Neural progenitor cell (in vitro differentiated cells): ENCODE measurements at regions not wholly inside any gene's neighbourhood (a gene's known extent, or its start where the extent isn't known, plus 50 kb on each side); places are given as distances from the start of the nearest gene placed in this dataset.

ENCODE experiments used
- EZH2 ChIP-seq: fragments of 200-600 bp; sonication (generic); IDR thresholded peaks from 2 replicates; pipeline ENCODE4 v1.6.1; 2017; ENCODE audit warnings: antibody characterized with exemption, mild to moderate bottlenecking, moderate library complexity
- EZH2phosphoT487 ChIP-seq: fragments of 200-600 bp; sonication (generic); IDR thresholded peaks from 2 replicates; pipeline ENCODE4 v1.6.1; 2017; ENCODE audit warnings: antibody characterized with exemption
- TF ChIP-seq, protein P1 (sequence below): fragments of 200-600 bp; sonication (generic); IDR thresholded peaks from 2 replicates; pipeline ENCODE4 v1.5.1; 2017; ENCODE audit warnings: antibody characterized with exemption, mild to moderate bottlenecking

DNA sequence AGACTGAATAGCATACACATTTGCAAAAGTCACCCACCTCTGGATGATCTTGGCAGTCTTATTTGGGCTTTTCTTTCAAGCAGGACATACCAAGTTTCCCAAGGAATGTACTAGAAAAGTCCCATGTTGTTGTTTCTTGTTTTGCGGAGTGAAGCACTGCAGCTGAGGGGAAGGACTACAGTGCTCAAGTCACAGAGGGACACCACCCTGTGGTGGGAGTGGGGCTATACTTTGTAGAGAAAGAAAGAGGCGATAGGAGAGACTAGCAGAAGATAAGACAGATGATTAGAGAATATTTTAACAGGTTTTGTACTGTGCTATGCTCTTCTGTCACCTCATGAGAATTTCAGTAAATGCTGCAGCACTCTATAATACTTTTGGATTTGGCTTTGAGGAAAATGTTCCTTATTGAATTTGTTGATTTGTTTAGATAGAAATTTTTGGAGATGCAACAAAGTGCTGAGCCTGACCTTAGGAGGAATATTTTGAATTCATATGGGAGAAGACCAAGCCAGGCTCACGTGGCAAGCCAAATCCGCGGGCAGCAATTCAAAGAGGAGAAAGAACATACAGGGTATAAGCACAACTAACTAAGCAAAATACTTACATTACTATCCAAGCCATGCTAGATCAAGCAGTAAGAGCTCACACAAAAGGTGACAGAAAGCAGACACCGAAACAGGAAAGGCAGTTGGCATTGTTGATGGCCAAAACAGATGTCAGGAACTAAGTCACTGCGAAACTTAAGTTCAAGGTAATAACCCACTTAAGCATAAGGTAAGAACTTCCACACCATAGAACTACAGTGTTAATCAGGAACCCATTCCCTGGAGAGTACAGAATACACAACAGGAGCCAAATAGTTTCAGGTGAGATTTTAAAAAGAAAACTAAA, 280.3 kb upstream of the INTU start:
- TF ChIP-seq, protein P1, sequence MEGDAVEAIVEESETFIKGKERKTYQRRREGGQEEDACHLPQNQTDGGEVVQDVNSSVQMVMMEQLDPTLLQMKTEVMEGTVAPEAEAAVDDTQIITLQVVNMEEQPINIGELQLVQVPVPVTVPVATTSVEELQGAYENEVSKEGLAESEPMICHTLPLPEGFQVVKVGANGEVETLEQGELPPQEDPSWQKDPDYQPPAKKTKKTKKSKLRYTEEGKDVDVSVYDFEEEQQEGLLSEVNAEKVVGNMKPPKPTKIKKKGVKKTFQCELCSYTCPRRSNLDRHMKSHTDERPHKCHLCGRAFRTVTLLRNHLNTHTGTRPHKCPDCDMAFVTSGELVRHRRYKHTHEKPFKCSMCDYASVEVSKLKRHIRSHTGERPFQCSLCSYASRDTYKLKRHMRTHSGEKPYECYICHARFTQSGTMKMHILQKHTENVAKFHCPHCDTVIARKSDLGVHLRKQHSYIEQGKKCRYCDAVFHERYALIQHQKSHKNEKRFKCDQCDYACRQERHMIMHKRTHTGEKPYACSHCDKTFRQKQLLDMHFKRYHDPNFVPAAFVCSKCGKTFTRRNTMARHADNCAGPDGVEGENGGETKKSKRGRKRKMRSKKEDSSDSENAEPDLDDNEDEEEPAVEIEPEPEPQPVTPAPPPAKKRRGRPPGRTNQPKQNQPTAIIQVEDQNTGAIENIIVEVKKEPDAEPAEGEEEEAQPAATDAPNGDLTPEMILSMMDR: peak; percentile 41
- TF ChIP-seq EZH2 (no peak), EZH2phosphoT487 (no peak)
